Activated B cell treated with CpG ODN at 0.5 μM for 24 hours (primary cell): ENCODE measurements at regions not wholly inside any gene's neighbourhood (a gene's known extent, or its start where the extent isn't known, plus 50 kb on each side); places are given as distances from the start of the nearest gene placed in this dataset.
"Not testable (repeated sequence)": the region's sequence is repeated elsewhere in the genome, so short reads cannot be mapped to it uniquely, and the experiment has no call there.

Source experiments
- ATAC-seq: fragments of 200-7000 bp; cut with Tn5 transposase; one replicate; pipeline ENCODE4 v1.10.0; 2021; ENCODE audit warnings: low read depth, mild to moderate bottlenecking, moderate library complexity
- CTCF ChIA-PET: fragments of 350-600 bp; sonication (Branson Sonifier 250); formaldehyde crosslinking; loops from one replicate; lab custom pipeline; 2021; ENCODE audit warnings: antibody characterized with exemption; lab: Charles Lee
- POLR2A ChIA-PET: fragments of 350-600 bp; sonication (Branson Sonifier 250); formaldehyde crosslinking; loops from one replicate; lab custom pipeline; 2021; ENCODE audit warnings: antibody characterized with exemption; lab: Charles Lee
- DNase-seq: peaks from one replicate; pipeline ENCODE4 v3.0.0; 2022
- H3K27ac Mint-ChIP-seq: one replicate; pipeline ENCODE4 v1.8.0; 2020; ENCODE audit warnings: mixed read lengths
- H3K27me3 Mint-ChIP-seq: one replicate; pipeline ENCODE4 v1.8.0; 2021; ENCODE audit warnings: mixed read lengths
- H3K36me3 Mint-ChIP-seq: one replicate; pipeline ENCODE4 v1.8.0; 2021; ENCODE audit warnings: low read depth, mixed read lengths
- H3K4me1 Mint-ChIP-seq: one replicate; pipeline ENCODE4 v1.8.0; 2021; ENCODE audit warnings: mixed read lengths
- H3K4me3 Mint-ChIP-seq: one replicate; pipeline ENCODE4 v1.8.0; 2020; ENCODE audit warnings: mild to moderate bottlenecking, mixed read lengths
- H3K9me3 Mint-ChIP-seq: one replicate; pipeline ENCODE4 v1.8.0; 2020; ENCODE audit warnings: mixed read lengths
- CTCF ChIP-seq: fragments of 200-600 bp; IDR thresholded peaks from one replicate; pipeline ENCODE4 v1.8.0; 2022; ENCODE audit warnings: antibody characterized with exemption, mild to moderate bottlenecking
- intact Hi-C: fragments of 100-400 bp; cut with micrococcal nuclease; formaldehyde crosslinking; loops from one replicate; pipeline ENCODE4 v1.15.1; 2024

- no peaks in the 10 kb centered on the region for H3K9me3 Mint-ChIP-seq
- no peaks in the 10 kb centered on the region for H3K36me3 Mint-ChIP-seq
- ChIA-PET POLR2A (no interaction called here), CTCF (no interaction called here)
- H3K27ac Mint-ChIP-seq, result no peak overlapping the region
- DNase-seq (no peak), ATAC-seq (no peak)
- H3K4me1 Mint-ChIP-seq, result no peaks in the 10 kb centered on the region
- intact Hi-C loops, result no loop called here
- no peak for TF ChIP-seq CTCF
- no peak overlapping the region for H3K4me3 Mint-ChIP-seq
- H3K27me3 Mint-ChIP-seq, result no peaks in the 10 kb centered on the region
Measured at GRCh38 chr12:71266606-71267005, 108.8 kb upstream of the TSPAN8 start.

- ATAC-seq, POLR2A ChIA-PET, H3K27me3 Mint-ChIP-seq, CTCF ChIA-PET, H3K4me3 Mint-ChIP-seq, H3K9me3 Mint-ChIP-seq, intact Hi-C loops, H3K4me1 Mint-ChIP-seq, DNase-seq, H3K36me3 Mint-ChIP-seq, H3K27ac Mint-ChIP-seq: not testable (repeated sequence)
Measured at GRCh38 chr12:71265731-71266130, 107.9 kb upstream of the TSPAN8 start.

- intact Hi-C loops, result no loop called here
- DNase-seq (no peak), ATAC-seq (no peak)
- no peak for TF ChIP-seq CTCF
- no peaks in the 10 kb centered on the region for H3K4me1 Mint-ChIP-seq
- no peaks in the 10 kb centered on the region for H3K9me3 Mint-ChIP-seq
- no peak overlapping the region for H3K4me3 Mint-ChIP-seq
- H3K27me3 Mint-ChIP-seq, result no peaks in the 10 kb centered on the region
- no peaks in the 10 kb centered on the region for H3K36me3 Mint-ChIP-seq
- ChIA-PET CTCF (interaction anchor here (0.6 kb wide), 1 partner anchor 584 kb away, joined by 3 read pairs; no protein-coding TSS in a partner anchor), POLR2A (no interaction called here)
- H3K27ac Mint-ChIP-seq, result no peak overlapping the region
Measured at GRCh38 chr12:71262466-71262865, 104.7 kb upstream of the TSPAN8 start.

GRCh38 chr12:71252473-71252872, 94.7 kb upstream of the TSPAN8 start:
- H3K9me3 Mint-ChIP-seq, result peaks cover 21% of the 10 kb centered on the region
- ChIA-PET CTCF (no interaction called here), POLR2A (no interaction called here)
- no peaks in the 10 kb centered on the region for H3K27me3 Mint-ChIP-seq
- no peaks in the 10 kb centered on the region for H3K36me3 Mint-ChIP-seq
- no peak for ATAC-seq
- no peak overlapping the region for H3K4me3 Mint-ChIP-seq
- DNase-seq, result no peak
- intact Hi-C loops, result no loop called here
- H3K4me1 Mint-ChIP-seq, result no peaks in the 10 kb centered on the region
- no peak overlapping the region for H3K27ac Mint-ChIP-seq
- no peak for TF ChIP-seq CTCF

DNA sequence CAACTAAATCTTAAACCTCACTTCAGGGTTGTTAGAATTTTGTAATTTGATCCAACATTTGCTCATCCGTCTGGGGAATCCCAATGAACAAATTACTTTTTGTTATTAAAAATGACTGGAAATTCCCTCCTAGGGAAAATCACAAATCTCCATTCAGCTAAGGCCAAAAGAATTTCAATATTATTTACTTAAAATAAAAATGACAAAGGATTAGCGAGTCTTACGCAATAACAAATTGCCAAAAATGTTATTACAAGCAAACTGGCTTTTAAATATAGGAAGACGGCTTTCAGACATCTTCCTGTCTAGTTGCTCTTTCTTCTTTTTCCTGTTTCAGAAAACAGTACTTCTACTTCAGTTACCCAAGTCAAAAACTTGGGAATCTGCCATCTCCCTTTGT, 92.4 kb upstream of the TSPAN8 start:
- H3K9me3 Mint-ChIP-seq, result peaks cover 19% of the 10 kb centered on the region
- intact Hi-C loops, result no loop called here
- H3K36me3 Mint-ChIP-seq, result no peaks in the 10 kb centered on the region
- H3K4me1 Mint-ChIP-seq, result no peaks in the 10 kb centered on the region
- POLR2A ChIA-PET, result no interaction called here
- no peak overlapping the region for H3K4me3 Mint-ChIP-seq
- no peak for TF ChIP-seq CTCF
- H3K27ac Mint-ChIP-seq, result no peak overlapping the region
- ATAC-seq (no peak), DNase-seq (no peak)
- H3K27me3 Mint-ChIP-seq, result no peaks in the 10 kb centered on the region
- CTCF ChIA-PET, result no interaction called here

- no peaks in the 10 kb centered on the region for H3K36me3 Mint-ChIP-seq
- ChIA-PET POLR2A (no interaction called here), CTCF (no interaction called here)
- no peak overlapping the region for H3K27ac Mint-ChIP-seq
- no peak for TF ChIP-seq CTCF
- no peaks in the 10 kb centered on the region for H3K9me3 Mint-ChIP-seq
- no peak overlapping the region for H3K4me3 Mint-ChIP-seq
- ATAC-seq (no peak), DNase-seq (no peak)
- H3K27me3 Mint-ChIP-seq, result no peaks in the 10 kb centered on the region
- no peaks in the 10 kb centered on the region for H3K4me1 Mint-ChIP-seq
- intact Hi-C loops, result no loop called here
Measured at GRCh38 chr12:71243370-71243769, 85.6 kb upstream of the TSPAN8 start.
